Activated T-cell treated with anti-CD3 and anti-CD28 coated beads, Interleukin-2, amount 50 U/mL, for 72 hours (primary cell): ENCODE measurements at regions not wholly inside any gene's neighbourhood (a gene's known extent, or its start where the extent isn't known, plus 50 kb on each side); places are given as distances from the start of the nearest gene placed in this dataset.

ENCODE experiments used
- ATAC-seq, 2 donors: fragments of 150-1000 bp; cut with Tn5 transposase; replicated peaks in 1 of 2; 2 replicates each; pipeline ENCODE4 v1.10.0; 2021; ENCODE audit warnings: moderate library complexity in 2 of 2, mild to moderate bottlenecking in 1 of 2
- DNase-seq, 2 donors: peaks; one replicate each; pipeline ENCODE4 v3.0.0; 2021 to 2022; ENCODE audit warnings: mixed read lengths in 1 of 2
- H3K27ac Mint-ChIP-seq: one replicate; pipeline ENCODE4 v1.8.0; 2022; ENCODE audit warnings: mild to moderate bottlenecking, moderate library complexity, mixed read lengths
- H3K27me3 Mint-ChIP-seq: one replicate; pipeline ENCODE4 v1.8.0; 2022; ENCODE audit warnings: low read depth, mixed read lengths
- H3K36me3 Mint-ChIP-seq, 2 donors: one replicate each; pipeline ENCODE4 v1.8.0; 2022; ENCODE audit warnings: mixed read lengths in 2 of 2, mild to moderate bottlenecking in 1 of 2; ENCODE audit not compliant: insufficient read depth in 2 of 2
- H3K4me1 Mint-ChIP-seq: one replicate; pipeline ENCODE4 v1.8.0; 2022; ENCODE audit warnings: low read depth, mixed read lengths
- H3K4me3 Mint-ChIP-seq, 2 donors: one replicate each; pipeline ENCODE4 v1.8.0; 2022; ENCODE audit warnings: mild to moderate bottlenecking in 2 of 2, mixed read lengths in 2 of 2, moderate library complexity in 2 of 2
- H3K9me3 Mint-ChIP-seq, 2 donors: one replicate each; pipeline ENCODE4 v1.8.0; 2022; ENCODE audit warnings: mixed read lengths in 2 of 2

DNA sequence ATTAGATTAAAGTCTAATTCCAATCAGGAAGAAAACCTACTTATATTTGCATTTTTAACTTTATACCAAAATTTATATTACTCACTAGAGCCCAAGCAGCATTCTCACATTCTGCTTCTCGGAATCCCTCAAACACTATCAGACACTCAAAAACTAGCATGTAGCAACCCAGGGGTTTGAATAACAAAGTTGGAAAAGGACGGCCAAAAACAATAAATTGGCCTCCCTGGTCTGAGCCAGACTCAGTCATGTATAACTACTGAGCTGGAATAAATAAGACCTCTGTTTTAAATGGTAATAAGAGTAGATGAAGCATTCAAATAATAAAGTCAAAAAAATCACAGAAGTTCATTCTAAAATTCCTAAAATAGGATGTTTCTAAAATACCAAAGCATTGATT is 290.9 kb downstream of the IRS1 start:
- no peak overlapping the region for H3K27ac Mint-ChIP-seq
- no peak overlapping the region for H3K4me3 Mint-ChIP-seq
- no peaks in the 10 kb centered on the region for H3K4me1 Mint-ChIP-seq
- H3K9me3 Mint-ChIP-seq = no peaks in the 10 kb centered on the region
- peaks cover 26% of the 10 kb centered on the region for H3K27me3 Mint-ChIP-seq
- H3K36me3 Mint-ChIP-seq = no peaks in the 10 kb centered on the region
- no peak for ATAC-seq
- DNase-seq = no peak

- Mint-ChIP-seq H3K4me3 (no peak overlapping the region), H3K4me1 (no peaks in the 10 kb centered on the region), H3K27ac (no peak overlapping the region), H3K36me3 (no peaks in the 10 kb centered on the region), H3K27me3 (peaks cover 25% of the 10 kb centered on the region), H3K9me3 (no peaks in the 10 kb centered on the region)
- ATAC-seq = no peak
- DNase-seq = no peak
These were observed 291.6 kb downstream of the IRS1 start for GRCh38 chr2:226508005-226508404.

GRCh38 chr2:226497146-226497909 is 302.3 kb downstream of the IRS1 start:
- H3K4me3 Mint-ChIP-seq = no peak overlapping the region
- no peak for DNase-seq
- no peaks in the 10 kb centered on the region for H3K36me3 Mint-ChIP-seq
- H3K9me3 Mint-ChIP-seq = no peaks in the 10 kb centered on the region
- no peaks in the 10 kb centered on the region for H3K4me1 Mint-ChIP-seq
- H3K27me3 Mint-ChIP-seq = peaks cover 26% of the 10 kb centered on the region
- H3K27ac Mint-ChIP-seq = no peak overlapping the region
- no peak for ATAC-seq

DNA sequence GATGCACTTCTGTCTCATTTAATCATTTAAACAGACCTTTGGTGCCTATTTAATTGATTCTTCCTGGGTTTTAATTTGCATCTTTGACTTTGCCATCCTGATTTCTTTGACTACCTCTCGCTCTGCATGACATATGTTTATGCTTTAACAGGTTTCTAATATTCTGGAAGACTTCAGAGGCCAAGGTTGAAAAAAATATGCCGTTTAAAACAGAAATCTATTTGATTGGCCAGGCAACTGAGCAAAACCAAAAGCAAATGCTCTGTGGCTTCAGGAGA is 303.4 kb downstream of the IRS1 start:
- ATAC-seq = no peak
- Mint-ChIP-seq H3K36me3 (no peaks in the 10 kb centered on the region), H3K27ac (no peak overlapping the region), H3K4me1 (no peaks in the 10 kb centered on the region), H3K27me3 (peaks cover 27% of the 10 kb centered on the region), H3K9me3 (no peaks in the 10 kb centered on the region), H3K4me3 (no peak overlapping the region)
- DNase-seq = no peak

GRCh38 chr2:226495466-226496272 is 304.0 kb downstream of the IRS1 start:
- ATAC-seq = no peak
- no peak overlapping the region for H3K27ac Mint-ChIP-seq

GRCh38 chr2:226491112-226491511 is 308.5 kb downstream of the IRS1 start:
- H3K27ac Mint-ChIP-seq = no peak overlapping the region
- no peak for ATAC-seq
- H3K4me1 Mint-ChIP-seq = peaks cover 16% of the 10 kb centered on the region

More at GRCh38 chr2:226495466-226496272, 304.0 kb downstream of the IRS1 start:
- no peaks in the 10 kb centered on the region for H3K9me3 Mint-ChIP-seq
- no peaks in the 10 kb centered on the region for H3K4me1 Mint-ChIP-seq
- H3K36me3 Mint-ChIP-seq = no peaks in the 10 kb centered on the region
- H3K4me3 Mint-ChIP-seq = no peak overlapping the region
- no peak for DNase-seq
- peaks cover 27% of the 10 kb centered on the region for H3K27me3 Mint-ChIP-seq

GRCh38 chr2:226489775-226490541 is 309.7 kb downstream of the IRS1 start:
- ATAC-seq = peak; percentile 81 to 83

More at GRCh38 chr2:226491112-226491511, 308.5 kb downstream of the IRS1 start:
- peaks cover 0 to 2% of the 10 kb centered on the region in 2 donors for H3K36me3 Mint-ChIP-seq
- no peak overlapping the region for H3K4me3 Mint-ChIP-seq
- DNase-seq = no peak
- no peaks in the 10 kb centered on the region for H3K9me3 Mint-ChIP-seq
- peaks cover 12% of the 10 kb centered on the region for H3K27me3 Mint-ChIP-seq

DNA sequence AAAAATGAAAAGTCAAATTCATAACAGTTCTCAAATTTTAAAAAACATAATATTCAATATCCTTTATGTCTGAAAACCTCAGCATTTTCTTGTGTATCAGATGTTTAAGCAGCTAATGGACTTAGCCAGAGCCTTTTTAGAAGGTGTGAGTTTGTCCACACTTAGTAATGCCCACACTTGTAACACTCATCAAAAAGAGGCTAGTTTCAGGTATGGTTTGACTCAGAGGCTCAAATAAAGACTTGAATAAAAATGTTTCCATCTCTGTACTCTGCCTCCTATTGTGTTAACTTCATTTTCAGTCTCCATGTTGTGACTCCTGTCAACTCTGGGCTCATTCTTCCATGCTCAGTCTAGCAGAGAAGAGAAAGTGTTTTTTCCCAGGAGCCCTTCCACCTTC is 311.6 kb downstream of the IRS1 start:
- H3K27me3 Mint-ChIP-seq = peaks cover 28% of the 10 kb centered on the region
- no peak overlapping the region for H3K4me3 Mint-ChIP-seq
- H3K36me3 Mint-ChIP-seq = peaks cover 0 to 2% of the 10 kb centered on the region in 2 donors
- no peak overlapping the region for H3K27ac Mint-ChIP-seq
- ATAC-seq (peak; percentile 35 to 41), DNase-seq (no peak)
- peaks cover 16% of the 10 kb centered on the region for H3K4me1 Mint-ChIP-seq
- no peaks in the 10 kb centered on the region for H3K9me3 Mint-ChIP-seq

More at GRCh38 chr2:226489775-226490541, 309.7 kb downstream of the IRS1 start:
- Mint-ChIP-seq H3K9me3 (no peaks in the 10 kb centered on the region), H3K27me3 (peaks cover 11% of the 10 kb centered on the region), H3K36me3 (peaks cover 0 to 2% of the 10 kb centered on the region in 2 donors), H3K27ac (no peak overlapping the region), H3K4me3 (peak overlapping the region in 1 of 2 donors; percentile 36), H3K4me1 (peaks cover 16% of the 10 kb centered on the region)
- peak in 1 of 2 donors; percentile 4 for DNase-seq

- H3K36me3 Mint-ChIP-seq = peaks cover 0 to 2% of the 10 kb centered on the region in 2 donors
- ATAC-seq = no peak
- no peak for DNase-seq
- peaks cover 16% of the 10 kb centered on the region for H3K4me1 Mint-ChIP-seq
- no peak overlapping the region for H3K27ac Mint-ChIP-seq
- H3K27me3 Mint-ChIP-seq = peaks cover 31% of the 10 kb centered on the region
- H3K9me3 Mint-ChIP-seq = no peaks in the 10 kb centered on the region
- H3K4me3 Mint-ChIP-seq = no peak overlapping the region
These were observed 312.0 kb downstream of the IRS1 start for GRCh38 chr2:226487573-226487972.

- H3K4me3 Mint-ChIP-seq = no peak overlapping the region
- peaks cover 23% of the 10 kb centered on the region for H3K27me3 Mint-ChIP-seq
- H3K4me1 Mint-ChIP-seq = peaks cover 3% of the 10 kb centered on the region
- H3K9me3 Mint-ChIP-seq = no peaks in the 10 kb centered on the region
- no peak for ATAC-seq
- no peaks in the 10 kb centered on the region for H3K36me3 Mint-ChIP-seq
- no peak overlapping the region for H3K27ac Mint-ChIP-seq
- DNase-seq = no peak
These were observed 315.6 kb downstream of the IRS1 start for GRCh38 chr2:226483745-226484619.

- Mint-ChIP-seq H3K36me3 (peaks cover 0 to 2% of the 10 kb centered on the region in 2 donors), H3K27ac (no peak overlapping the region)
These were observed 316.5 kb downstream of the IRS1 start for GRCh38 chr2:226483143-226483542.

GRCh38 chr2:226478109-226478809 is 321.4 kb downstream of the IRS1 start:
- peaks cover 22% of the 10 kb centered on the region for H3K27me3 Mint-ChIP-seq
- ATAC-seq (no peak), DNase-seq (no peak)
- no peak overlapping the region for H3K4me3 Mint-ChIP-seq
- peaks cover 0 to 2% of the 10 kb centered on the region in 2 donors for H3K36me3 Mint-ChIP-seq
- no peaks in the 10 kb centered on the region for H3K9me3 Mint-ChIP-seq
- H3K4me1 Mint-ChIP-seq = no peaks in the 10 kb centered on the region
- no peak overlapping the region for H3K27ac Mint-ChIP-seq

More at GRCh38 chr2:226483143-226483542, 316.5 kb downstream of the IRS1 start:
- Mint-ChIP-seq H3K9me3 (no peaks in the 10 kb centered on the region), H3K27me3 (peaks cover 25% of the 10 kb centered on the region), H3K4me1 (no peaks in the 10 kb centered on the region), H3K4me3 (no peak overlapping the region)
- no peak for DNase-seq
- no peak for ATAC-seq
